ENCODE measurements at regions not wholly inside any gene's neighbourhood (a gene's known extent, or its start where the extent isn't known, plus 50 kb on each side); places are given as distances from the start of the nearest gene placed in this dataset.

- Histone ChIP-seq H4K20me1 (replicated peaks; ENCODE audit: control insufficient read depth, extremely low read depth, insufficient read depth, low read length) (no peaks in the 10 kb centered on the region), H3K9me1 (replicated peaks; ENCODE audit: control insufficient read depth, extremely low read depth, insufficient read depth, low read length) (no peaks in the 10 kb centered on the region), H3K36me3 (ENCODE audit: control insufficient read depth in 2 of 2, extremely low read depth in 1 of 2, insufficient read depth in 2 of 2, low read length in 2 of 2) (no peaks in the 10 kb centered on the region), H3K79me2 (ENCODE audit: control insufficient read depth, insufficient read depth, low read length) (no peaks in the 10 kb centered on the region), H3K27ac (ENCODE audit: insufficient read depth, low read depth, low read length) (no peak overlapping the region), H3K4me1 (ENCODE audit: control insufficient read depth, extremely low read depth, insufficient read depth, low read length) (no peaks in the 10 kb centered on the region), H3K9me3 (replicated peaks; ENCODE audit: control insufficient read depth, insufficient read depth, low read length) (no peaks in the 10 kb centered on the region), H2AFZ (ENCODE audit: low read depth, low read length) (no peak overlapping the region), H3K4me3 (replicated peaks in 1 of 3; ENCODE audit: insufficient read depth in 1 of 3, low read depth in 1 of 3, low read length in 3 of 3) (no peak overlapping the region), H3K9ac (replicated peaks; ENCODE audit: extremely low read depth, insufficient read depth, low read length) (no peak overlapping the region), H3K4me2 (ENCODE audit: insufficient read depth, low read length) (no peak overlapping the region), H3K27me3 (ENCODE audit: control insufficient read depth in 2 of 2, insufficient read depth in 2 of 2, low read length in 2 of 2) (no peaks in the 10 kb centered on the region)
- no peak for TF ChIP-seq JUN (IDR thresholded peaks at IDR 0.05; ENCODE audit: borderline replicate concordance, insufficient read depth, insufficient read length, low read depth)
- TF ChIP-seq, protein P1, sequence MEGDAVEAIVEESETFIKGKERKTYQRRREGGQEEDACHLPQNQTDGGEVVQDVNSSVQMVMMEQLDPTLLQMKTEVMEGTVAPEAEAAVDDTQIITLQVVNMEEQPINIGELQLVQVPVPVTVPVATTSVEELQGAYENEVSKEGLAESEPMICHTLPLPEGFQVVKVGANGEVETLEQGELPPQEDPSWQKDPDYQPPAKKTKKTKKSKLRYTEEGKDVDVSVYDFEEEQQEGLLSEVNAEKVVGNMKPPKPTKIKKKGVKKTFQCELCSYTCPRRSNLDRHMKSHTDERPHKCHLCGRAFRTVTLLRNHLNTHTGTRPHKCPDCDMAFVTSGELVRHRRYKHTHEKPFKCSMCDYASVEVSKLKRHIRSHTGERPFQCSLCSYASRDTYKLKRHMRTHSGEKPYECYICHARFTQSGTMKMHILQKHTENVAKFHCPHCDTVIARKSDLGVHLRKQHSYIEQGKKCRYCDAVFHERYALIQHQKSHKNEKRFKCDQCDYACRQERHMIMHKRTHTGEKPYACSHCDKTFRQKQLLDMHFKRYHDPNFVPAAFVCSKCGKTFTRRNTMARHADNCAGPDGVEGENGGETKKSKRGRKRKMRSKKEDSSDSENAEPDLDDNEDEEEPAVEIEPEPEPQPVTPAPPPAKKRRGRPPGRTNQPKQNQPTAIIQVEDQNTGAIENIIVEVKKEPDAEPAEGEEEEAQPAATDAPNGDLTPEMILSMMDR (IDR thresholded peaks at IDR 0.05; ENCODE audit: extremely low read depth in 1 of 2, insufficient read depth in 1 of 2, low read depth in 1 of 2, low read length in 2 of 2) = no peak
- TF ChIP-seq, protein P2, sequence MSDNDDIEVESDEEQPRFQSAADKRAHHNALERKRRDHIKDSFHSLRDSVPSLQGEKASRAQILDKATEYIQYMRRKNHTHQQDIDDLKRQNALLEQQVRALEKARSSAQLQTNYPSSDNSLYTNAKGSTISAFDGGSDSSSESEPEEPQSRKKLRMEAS (IDR thresholded peaks at IDR 0.05; ENCODE audit: insufficient read depth, insufficient read length) = no peak
- no peak for TF ChIP-seq MYC (IDR thresholded peaks at IDR 0.05; ENCODE audit: low read depth, low read length)
- no peak for TF ChIP-seq FOS (IDR thresholded peaks at IDR 0.05; ENCODE audit: borderline replicate concordance, insufficient read depth, low read length)
- TF ChIP-seq POLR2AphosphoS5 (IDR thresholded peaks at IDR 0.05; ENCODE audit: insufficient read depth, low read depth, low read length) = no peak
- no peak for TF ChIP-seq EZH2 (IDR thresholded peaks at IDR 0.05; ENCODE audit: borderline replicate concordance, low read depth, low read length, severe bottlenecking)
- no peak for TF ChIP-seq GATA2 (IDR thresholded peaks at IDR 0.05; ENCODE audit: insufficient read depth, insufficient read length, low read depth, low read length)
- TF ChIP-seq POLR2A (IDR thresholded peaks at IDR 0.05; ENCODE audit: low read depth, low read length) = no peak
- dilution Hi-C loops (cut with MboI; ENCODE audit: extremely low pct_ligation_motif_present, low sequenced_read_pairs) = no loop called here
- ChIA-PET POLR2A (no interaction called here), CTCF (interaction anchor here (1.5 kb wide), 1 partner anchor 10 kb away, joined by 3 read pairs; no protein-coding TSS in a partner anchor)
- intact Hi-C loops (cut with micrococcal nuclease) = no loop called here
- no peak for FAIRE-seq
- no TSS peak for BruUV-seq (replicated peaks)
- DNase-seq (ENCODE audit: low read depth, low spot score) = no peak
These were observed 143.6 kb upstream of the UBE2E1 start for GRCh38 chr3:23662079-23662617.

Measured in endothelial cell of umbilical vein (primary cell).